ENCODE measurements at regions not wholly inside any gene's neighbourhood (a gene's known extent, or its start where the extent isn't known, plus 50 kb on each side); places are given as distances from the start of the nearest gene placed in this dataset.

DNA sequence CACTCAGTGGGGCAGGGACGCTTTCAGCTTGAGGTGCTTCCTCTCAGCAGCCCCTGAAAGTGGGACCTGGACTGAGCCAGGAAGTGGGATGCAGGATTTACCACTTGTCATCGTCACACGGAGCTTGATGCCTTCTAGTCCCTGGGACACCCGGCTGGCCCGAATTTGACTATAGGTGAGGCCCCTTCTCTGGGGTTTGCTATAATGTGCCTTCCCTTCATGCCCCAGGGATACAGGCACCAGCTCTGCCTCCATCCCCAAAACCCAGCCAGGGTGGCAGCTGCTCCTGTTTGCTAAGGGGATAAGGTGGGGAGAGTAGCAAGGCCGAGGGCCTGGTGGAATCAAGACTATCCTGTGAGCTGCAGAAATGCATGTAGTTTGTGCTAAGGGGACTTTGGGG lies 235.0 kb downstream of the GLRX3 start:
- DNase-seq (ENCODE audit: low read depth, low spot score), result no peak
- ChIA-PET POLR2A (no interaction called here), CTCF (no interaction called here)
- intact Hi-C loops (cut with micrococcal nuclease; ENCODE audit: unreplicated experiment) (no loop called here), in situ Hi-C loops (cut with HindIII; ENCODE audit: low pct_unique_long_range_greater_than_20kb, low sequenced_read_pairs) (no loop called here)
- H3K4me1 ChIP-seq (ENCODE audit: control insufficient read depth, insufficient read depth, low read length), result no peaks in the 10 kb centered on the region
- TF ChIP-seq SIN3A (IDR thresholded peaks at IDR 0.05; ENCODE audit: borderline replicate concordance, insufficient read depth, low read depth, low read length), result no peak
- TF ChIP-seq POLR2AphosphoS5 (IDR thresholded peaks at IDR 0.05; ENCODE audit: low read depth, low read length), result no peak
- TF ChIP-seq, protein P1, sequence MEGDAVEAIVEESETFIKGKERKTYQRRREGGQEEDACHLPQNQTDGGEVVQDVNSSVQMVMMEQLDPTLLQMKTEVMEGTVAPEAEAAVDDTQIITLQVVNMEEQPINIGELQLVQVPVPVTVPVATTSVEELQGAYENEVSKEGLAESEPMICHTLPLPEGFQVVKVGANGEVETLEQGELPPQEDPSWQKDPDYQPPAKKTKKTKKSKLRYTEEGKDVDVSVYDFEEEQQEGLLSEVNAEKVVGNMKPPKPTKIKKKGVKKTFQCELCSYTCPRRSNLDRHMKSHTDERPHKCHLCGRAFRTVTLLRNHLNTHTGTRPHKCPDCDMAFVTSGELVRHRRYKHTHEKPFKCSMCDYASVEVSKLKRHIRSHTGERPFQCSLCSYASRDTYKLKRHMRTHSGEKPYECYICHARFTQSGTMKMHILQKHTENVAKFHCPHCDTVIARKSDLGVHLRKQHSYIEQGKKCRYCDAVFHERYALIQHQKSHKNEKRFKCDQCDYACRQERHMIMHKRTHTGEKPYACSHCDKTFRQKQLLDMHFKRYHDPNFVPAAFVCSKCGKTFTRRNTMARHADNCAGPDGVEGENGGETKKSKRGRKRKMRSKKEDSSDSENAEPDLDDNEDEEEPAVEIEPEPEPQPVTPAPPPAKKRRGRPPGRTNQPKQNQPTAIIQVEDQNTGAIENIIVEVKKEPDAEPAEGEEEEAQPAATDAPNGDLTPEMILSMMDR (IDR thresholded peaks at IDR 0.05), result no peak
- TF ChIP-seq TCF7L2 (IDR thresholded peaks at IDR 0.05; ENCODE audit: low read depth, low read length), result no peak
- TF ChIP-seq, protein P2, sequence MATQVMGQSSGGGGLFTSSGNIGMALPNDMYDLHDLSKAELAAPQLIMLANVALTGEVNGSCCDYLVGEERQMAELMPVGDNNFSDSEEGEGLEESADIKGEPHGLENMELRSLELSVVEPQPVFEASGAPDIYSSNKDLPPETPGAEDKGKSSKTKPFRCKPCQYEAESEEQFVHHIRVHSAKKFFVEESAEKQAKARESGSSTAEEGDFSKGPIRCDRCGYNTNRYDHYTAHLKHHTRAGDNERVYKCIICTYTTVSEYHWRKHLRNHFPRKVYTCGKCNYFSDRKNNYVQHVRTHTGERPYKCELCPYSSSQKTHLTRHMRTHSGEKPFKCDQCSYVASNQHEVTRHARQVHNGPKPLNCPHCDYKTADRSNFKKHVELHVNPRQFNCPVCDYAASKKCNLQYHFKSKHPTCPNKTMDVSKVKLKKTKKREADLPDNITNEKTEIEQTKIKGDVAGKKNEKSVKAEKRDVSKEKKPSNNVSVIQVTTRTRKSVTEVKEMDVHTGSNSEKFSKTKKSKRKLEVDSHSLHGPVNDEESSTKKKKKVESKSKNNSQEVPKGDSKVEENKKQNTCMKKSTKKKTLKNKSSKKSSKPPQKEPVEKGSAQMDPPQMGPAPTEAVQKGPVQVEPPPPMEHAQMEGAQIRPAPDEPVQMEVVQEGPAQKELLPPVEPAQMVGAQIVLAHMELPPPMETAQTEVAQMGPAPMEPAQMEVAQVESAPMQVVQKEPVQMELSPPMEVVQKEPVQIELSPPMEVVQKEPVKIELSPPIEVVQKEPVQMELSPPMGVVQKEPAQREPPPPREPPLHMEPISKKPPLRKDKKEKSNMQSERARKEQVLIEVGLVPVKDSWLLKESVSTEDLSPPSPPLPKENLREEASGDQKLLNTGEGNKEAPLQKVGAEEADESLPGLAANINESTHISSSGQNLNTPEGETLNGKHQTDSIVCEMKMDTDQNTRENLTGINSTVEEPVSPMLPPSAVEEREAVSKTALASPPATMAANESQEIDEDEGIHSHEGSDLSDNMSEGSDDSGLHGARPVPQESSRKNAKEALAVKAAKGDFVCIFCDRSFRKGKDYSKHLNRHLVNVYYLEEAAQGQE (IDR thresholded peaks at IDR 0.05; ENCODE audit: insufficient read depth in 1 of 2, low read depth in 2 of 2, low read length in 1 of 2), result no peak
- no peaks in the 10 kb centered on the region for H3K36me3 ChIP-seq (ENCODE audit: control insufficient read depth, insufficient read depth, low read length)
- ATAC-seq, result no peak
- no peak overlapping the region for H3K4me3 ChIP-seq (ENCODE audit: low read depth in 2 of 2, low read length in 2 of 2)
- no TSS peak for BruUV-seq (replicated peaks)
- no peak overlapping the region for H3K27ac ChIP-seq (ENCODE audit: low read length)
- H3K27me3 ChIP-seq (ENCODE audit: control insufficient read depth, insufficient read depth, low read length), result no peaks in the 10 kb centered on the region; the same call in 1 of the 2 replicates
- H3K9me3 ChIP-seq (ENCODE audit: control insufficient read depth, insufficient read depth, low read depth, low read length), result no peaks in the 10 kb centered on the region

DNA sequence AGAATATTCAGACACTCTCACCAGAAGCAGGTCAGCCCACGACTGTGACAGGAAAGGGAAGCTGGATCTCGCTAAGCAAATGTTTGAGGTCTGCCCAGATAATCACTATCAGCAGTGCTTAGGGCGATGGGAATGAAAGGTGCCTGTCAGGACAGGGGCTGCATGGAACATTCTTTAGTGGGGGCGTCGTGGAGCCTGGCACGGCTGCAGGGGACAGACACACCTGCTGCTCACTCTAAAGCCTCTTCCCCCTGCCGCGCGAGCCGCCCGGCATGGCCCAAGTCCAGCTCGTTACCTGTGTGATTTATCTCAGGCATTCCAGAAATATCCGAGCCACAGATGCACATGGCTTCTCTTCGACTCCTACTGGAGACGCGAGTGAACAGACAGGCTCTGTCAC lies 235.5 kb downstream of the GLRX3 start:
- intact Hi-C loops (cut with micrococcal nuclease; ENCODE audit: unreplicated experiment), result no loop called here

More for the DNA sequence above, 235.5 kb downstream of the GLRX3 start:
- BruUV-seq (replicated peaks), result no TSS peak
- TF ChIP-seq SIN3A (IDR thresholded peaks at IDR 0.05; ENCODE audit: borderline replicate concordance, insufficient read depth, low read depth, low read length) (no peak), TCF7L2 (IDR thresholded peaks at IDR 0.05; ENCODE audit: low read depth, low read length) (no peak), POLR2AphosphoS5 (IDR thresholded peaks at IDR 0.05; ENCODE audit: low read depth, low read length) (no peak)
- TF ChIP-seq, protein P1 (IDR thresholded peaks at IDR 0.05), result no peak
- TF ChIP-seq, protein P2 (IDR thresholded peaks at IDR 0.05; ENCODE audit: insufficient read depth in 1 of 2, low read depth in 2 of 2, low read length in 1 of 2), result no peak
- Histone ChIP-seq H3K27me3 (ENCODE audit: control insufficient read depth, insufficient read depth, low read length) (no peaks in the 10 kb centered on the region; the same call in 1 of the 2 replicates), H3K9me3 (ENCODE audit: control insufficient read depth, insufficient read depth, low read depth, low read length) (no peaks in the 10 kb centered on the region), H3K36me3 (ENCODE audit: control insufficient read depth, insufficient read depth, low read length) (no peaks in the 10 kb centered on the region), H3K4me1 (ENCODE audit: control insufficient read depth, insufficient read depth, low read length) (no peaks in the 10 kb centered on the region), H3K4me3 (ENCODE audit: low read depth in 2 of 2, low read length in 2 of 2) (no peak overlapping the region), H3K27ac (ENCODE audit: low read length) (no peak overlapping the region)
- in situ Hi-C loops (cut with HindIII; ENCODE audit: low pct_unique_long_range_greater_than_20kb, low sequenced_read_pairs), result no loop called here
- DNase-seq (ENCODE audit: low read depth, low spot score) (no peak), ATAC-seq (no peak)
- POLR2A ChIA-PET, result no interaction called here
- CTCF ChIA-PET, result no interaction called here
